Peyer's patch (tissue), 4 donors: ENCODE measurements at regions not wholly inside any gene's neighbourhood (a gene's known extent, or its start where the extent isn't known, plus 50 kb on each side); places are given as distances from the start of the nearest gene placed in this dataset.
"Not testable (repeated sequence)": the region's sequence is repeated elsewhere in the genome, so short reads cannot be mapped to it uniquely, and the experiment has no call there.

Source experiments
- DNase-seq, 3 donors: peaks; one replicate each; pipeline ENCODE4 v3.0.0-alpha.2; 2017 to 2019
- H3K27ac ChIP-seq, 4 donors: fragments of 200-600 bp; sonication (generic); one replicate each; pipeline ENCODE4 v1.5.1; 2016 to 2019
- H3K27me3 ChIP-seq, 2 donors: fragments of 200-600 bp; sonication (generic); one replicate each; pipeline ENCODE4 v1.5.1; 2019
- H3K36me3 ChIP-seq, 3 donors: fragments of 200-600 bp; sonication (generic); one replicate each; pipeline ENCODE4 v1.5.1; 2016 to 2019
- H3K4me1 ChIP-seq, 4 donors: fragments of 200-600 bp; sonication (generic); one replicate each; pipeline ENCODE4 v1.5.1; 2016 to 2019
- H3K4me3 ChIP-seq, 4 donors: fragments of 200-600 bp; sonication (generic); 1 replicate in 3 of 4; 2 replicates in 1 of 4; pipeline ENCODE4 v1.5.1; 2016 to 2019; ENCODE audit warnings: mild to moderate bottlenecking in 1 of 4
- H3K9me3 ChIP-seq, 4 donors: fragments of 200-600 bp; sonication (generic); one replicate each; pipeline ENCODE4 v1.5.1; 2016 to 2019; ENCODE audit warnings: mild to moderate bottlenecking in 1 of 4
- CTCF ChIP-seq, 6 experiments: fragments of 450-650 bp in 4 of 6; fragments of 200-600 bp in 2 of 6; sonication (generic) in 1 of 6; IDR thresholded peaks; one replicate each; pipeline ENCODE4 v1.5.1; 2017 to 2019; ENCODE audit warnings: antibody characterized with exemption in 6 of 6, mild to moderate bottlenecking in 3 of 6, moderate library complexity in 1 of 6
- POLR2A ChIP-seq, 2 donors: fragments of 450-650 bp; IDR thresholded peaks; one replicate each; pipeline ENCODE4 v1.5.1; 2017; ENCODE audit warnings: antibody characterized with exemption in 2 of 2, mild to moderate bottlenecking in 2 of 2, moderate library complexity in 2 of 2

- H3K36me3 ChIP-seq, H3K4me1 ChIP-seq, DNase-seq, H3K9me3 ChIP-seq, H3K4me3 ChIP-seq, H3K27ac ChIP-seq, H3K27me3 ChIP-seq: not testable (repeated sequence)
These were observed 53.1 kb upstream of the TMEM252 start for GRCh38 chr9:68593760-68594159.

- no peak for DNase-seq
- no peaks in the 10 kb centered on the region for H3K9me3 ChIP-seq
- no peaks in the 10 kb centered on the region for H3K4me1 ChIP-seq
- no peaks in the 10 kb centered on the region for H3K36me3 ChIP-seq
- no peak overlapping the region for H3K4me3 ChIP-seq
- no peak for TF ChIP-seq POLR2A (IDR thresholded peaks at IDR 0.05)
- TF ChIP-seq CTCF (IDR thresholded peaks at IDR 0.05): no peak
- H3K27me3 ChIP-seq: no peaks in the 10 kb centered on the region
- H3K27ac ChIP-seq: no peak overlapping the region
These were observed 55.2 kb upstream of the TMEM252 start for GRCh38 chr9:68595868-68596267.

- Histone ChIP-seq H3K27me3 (no peaks in the 10 kb centered on the region), H3K4me1 (no peaks in the 10 kb centered on the region), H3K27ac (no peak overlapping the region), H3K36me3 (no peaks in the 10 kb centered on the region), H3K4me3 (no peak overlapping the region), H3K9me3 (no peaks in the 10 kb centered on the region)
- TF ChIP-seq CTCF (IDR thresholded peaks at IDR 0.05) (no peak), POLR2A (IDR thresholded peaks at IDR 0.05) (no peak)
- DNase-seq: no peak
These were observed 56.8 kb upstream of the TMEM252 start for GRCh38 chr9:68597362-68597997.

- H3K4me3 ChIP-seq: no peak overlapping the region
- TF ChIP-seq POLR2A (IDR thresholded peaks at IDR 0.05): no peak
- no peak for TF ChIP-seq CTCF (IDR thresholded peaks at IDR 0.05)
- H3K36me3 ChIP-seq: no peaks in the 10 kb centered on the region
- no peaks in the 10 kb centered on the region for H3K9me3 ChIP-seq
- H3K4me1 ChIP-seq: no peaks in the 10 kb centered on the region
- no peak overlapping the region for H3K27ac ChIP-seq
- no peak for DNase-seq
- H3K27me3 ChIP-seq: no peaks in the 10 kb centered on the region
These were observed 59.1 kb upstream of the TMEM252 start for GRCh38 chr9:68599826-68600225.

GRCh38 chr9:68601081-68601480 lies 60.4 kb upstream of the TMEM252 start:
- H3K27ac ChIP-seq: no peak overlapping the region
- H3K36me3 ChIP-seq: no peaks in the 10 kb centered on the region
- H3K9me3 ChIP-seq: no peaks in the 10 kb centered on the region
- H3K27me3 ChIP-seq: no peaks in the 10 kb centered on the region
- no peak for TF ChIP-seq POLR2A (IDR thresholded peaks at IDR 0.05)
- TF ChIP-seq CTCF (IDR thresholded peaks at IDR 0.05): no peak
- H3K4me3 ChIP-seq: no peak overlapping the region
- no peak for DNase-seq
- no peaks in the 10 kb centered on the region for H3K4me1 ChIP-seq

GRCh38 chr9:68603371-68603770 lies 62.7 kb upstream of the TMEM252 start:
- Histone ChIP-seq H3K4me1 (no peaks in the 10 kb centered on the region), H3K4me3 (no peak overlapping the region)
- TF ChIP-seq CTCF (IDR thresholded peaks at IDR 0.05) (no peak), POLR2A (IDR thresholded peaks at IDR 0.05) (no peak)

More at GRCh38 chr9:68603371-68603770, 62.7 kb upstream of the TMEM252 start:
- Histone ChIP-seq H3K9me3 (no peaks in the 10 kb centered on the region), H3K27ac (no peak overlapping the region), H3K27me3 (no peaks in the 10 kb centered on the region), H3K36me3 (no peaks in the 10 kb centered on the region)
- no peak for DNase-seq
